DND-41 (cell line): ENCODE measurements at regions not wholly inside any gene's neighbourhood (a gene's known extent, or its start where the extent isn't known, plus 50 kb on each side); places are given as distances from the start of the nearest gene placed in this dataset.

Source experiments
- ATAC-seq: fragments of 200-7000 bp; cut with Tn5 transposase; 3 replicates; pipeline ENCODE4 v1.9.1; 2021; ENCODE audit warnings: low read depth; ENCODE audit not compliant: insufficient read depth
- DNase-seq: peaks from one replicate; pipeline ENCODE4 v3.0.0-alpha.2; 2020
- H2AFZ ChIP-seq: 2 replicates; pipeline ENCODE4 v1.6.0; 2012; ENCODE audit warnings: low read depth, low read length
- H3K27ac ChIP-seq: 2 replicates; pipeline ENCODE4 v1.5.1; 2012; ENCODE audit warnings: low read length, inconsistent platforms
- H3K27me3 ChIP-seq: fragments of 200-600 bp; sonication (generic); 2 replicates; pipeline ENCODE4 v1.6.0; 2012; ENCODE audit warnings: low read length, mild to moderate bottlenecking, inconsistent platforms; ENCODE audit not compliant: insufficient read depth, poor library complexity
- H3K36me3 ChIP-seq: 2 replicates; pipeline ENCODE4 v1.5.1; 2012; ENCODE audit warnings: low read length, inconsistent platforms; ENCODE audit not compliant: insufficient read depth
- H3K4me1 ChIP-seq: 2 replicates; pipeline ENCODE4 v1.5.1; 2012; ENCODE audit warnings: mild to moderate bottlenecking, low read length; ENCODE audit not compliant: insufficient read depth
- H3K4me2 ChIP-seq: 2 replicates; pipeline ENCODE4 v1.6.0; 2012; ENCODE audit warnings: mild to moderate bottlenecking, moderate library complexity, low read length, inconsistent platforms; ENCODE audit not compliant: insufficient read depth
- H3K4me3 ChIP-seq, 2 experiments: fragments of 200-600 bp in 1 of 2; shearing (Covaris generic) in 1 of 2; 2 replicates each; pipeline ENCODE4 v1.5.1; 2012 to 2016; ENCODE audit warnings: inconsistent platforms in 2 of 2, low read length in 2 of 2, mild to moderate bottlenecking in 2 of 2, low read depth in 1 of 2, moderate library complexity in 1 of 2
- H3K79me2 ChIP-seq: 2 replicates; pipeline ENCODE4 v1.6.0; 2012; ENCODE audit warnings: low read length, inconsistent platforms; ENCODE audit not compliant: insufficient read depth
- H3K9ac ChIP-seq: 2 replicates; pipeline ENCODE4 v1.6.0; 2012; ENCODE audit warnings: low read depth, mild to moderate bottlenecking, inconsistent platforms, low read length, moderate library complexity
- H3K9me3 ChIP-seq: 2 replicates; pipeline ENCODE4 v1.5.1; 2012; ENCODE audit warnings: low read length, moderate library complexity, mild to moderate bottlenecking, inconsistent platforms; ENCODE audit not compliant: insufficient read depth, severe bottlenecking
- H4K20me1 ChIP-seq: 2 replicates; pipeline ENCODE4 v1.6.0; 2012; ENCODE audit warnings: low read length; ENCODE audit not compliant: insufficient read depth
- EZH2 ChIP-seq: IDR thresholded peaks from 3 replicates; pipeline ENCODE4 v1.6.1; 2012; ENCODE audit warnings: borderline replicate concordance, low read depth, mild to moderate bottlenecking, moderate library complexity, low read length, inconsistent platforms; ENCODE audit not compliant: severe bottlenecking
- TF ChIP-seq, protein P1 (sequence below): IDR thresholded peaks from 2 replicates; pipeline ENCODE4 v1.5.1; 2012; ENCODE audit warnings: borderline replicate concordance, low read length, moderate library complexity, mild to moderate bottlenecking; ENCODE audit not compliant: poor library complexity, severe bottlenecking; ENCODE audit errors: extremely low read depth

DNA sequence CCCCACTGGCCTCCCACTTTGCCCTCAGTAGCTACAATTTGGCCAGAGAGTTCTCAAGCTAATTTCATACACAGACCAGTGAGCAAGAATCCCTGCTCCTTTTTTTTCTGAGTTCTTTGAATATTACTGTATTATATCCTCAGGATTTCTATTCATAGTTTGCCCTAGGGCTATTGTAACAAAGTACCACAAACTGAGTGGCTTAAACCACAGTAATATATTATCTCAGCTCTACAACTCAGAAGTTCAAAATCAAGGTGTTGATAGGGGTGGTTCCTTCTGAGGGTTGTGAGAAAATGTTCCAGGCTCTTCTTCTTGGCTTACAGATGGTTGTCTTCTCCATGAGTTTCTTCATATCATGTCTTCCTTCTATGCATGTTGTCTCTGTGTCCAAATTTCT, 289.4 kb upstream of the ESRRG start:
- no peak overlapping the region for H3K4me3 ChIP-seq
- no peak overlapping the region for H3K27ac ChIP-seq
- TF ChIP-seq, protein P1, sequence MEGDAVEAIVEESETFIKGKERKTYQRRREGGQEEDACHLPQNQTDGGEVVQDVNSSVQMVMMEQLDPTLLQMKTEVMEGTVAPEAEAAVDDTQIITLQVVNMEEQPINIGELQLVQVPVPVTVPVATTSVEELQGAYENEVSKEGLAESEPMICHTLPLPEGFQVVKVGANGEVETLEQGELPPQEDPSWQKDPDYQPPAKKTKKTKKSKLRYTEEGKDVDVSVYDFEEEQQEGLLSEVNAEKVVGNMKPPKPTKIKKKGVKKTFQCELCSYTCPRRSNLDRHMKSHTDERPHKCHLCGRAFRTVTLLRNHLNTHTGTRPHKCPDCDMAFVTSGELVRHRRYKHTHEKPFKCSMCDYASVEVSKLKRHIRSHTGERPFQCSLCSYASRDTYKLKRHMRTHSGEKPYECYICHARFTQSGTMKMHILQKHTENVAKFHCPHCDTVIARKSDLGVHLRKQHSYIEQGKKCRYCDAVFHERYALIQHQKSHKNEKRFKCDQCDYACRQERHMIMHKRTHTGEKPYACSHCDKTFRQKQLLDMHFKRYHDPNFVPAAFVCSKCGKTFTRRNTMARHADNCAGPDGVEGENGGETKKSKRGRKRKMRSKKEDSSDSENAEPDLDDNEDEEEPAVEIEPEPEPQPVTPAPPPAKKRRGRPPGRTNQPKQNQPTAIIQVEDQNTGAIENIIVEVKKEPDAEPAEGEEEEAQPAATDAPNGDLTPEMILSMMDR: no peak
- no peak for TF ChIP-seq EZH2
- ATAC-seq (no peak), DNase-seq (no peak)
- no peaks in the 10 kb centered on the region for H3K27me3 ChIP-seq
- H3K79me2 ChIP-seq: no peaks in the 10 kb centered on the region
- H2AFZ ChIP-seq: no peak overlapping the region
- no peaks in the 10 kb centered on the region for H3K36me3 ChIP-seq
- no peaks in the 10 kb centered on the region for H3K9me3 ChIP-seq
- H3K9ac ChIP-seq: no peak overlapping the region
- no peaks in the 10 kb centered on the region for H4K20me1 ChIP-seq
- no peak overlapping the region for H3K4me2 ChIP-seq
- H3K4me1 ChIP-seq: no peaks in the 10 kb centered on the region

DNA sequence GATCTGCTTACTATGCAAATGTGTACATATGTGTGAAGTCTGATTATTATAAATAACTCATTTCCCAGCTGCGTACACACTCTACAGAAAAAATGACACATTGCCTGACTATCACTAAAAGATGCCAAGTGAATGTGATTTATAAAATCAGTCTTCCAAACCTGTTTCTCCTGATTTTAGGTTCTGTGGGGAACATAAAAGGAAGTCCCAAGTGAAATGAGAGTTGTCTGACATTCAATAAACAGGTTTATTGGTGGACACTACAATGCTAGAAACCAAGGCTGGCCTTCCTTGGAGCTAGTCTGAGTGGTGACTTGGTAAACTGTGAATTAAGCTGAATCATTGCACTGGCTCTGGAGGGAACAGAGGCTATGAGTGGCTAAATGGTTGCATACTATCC, 287.9 kb upstream of the ESRRG start:
- Histone ChIP-seq H3K4me1 (no peaks in the 10 kb centered on the region), H3K27me3 (no peaks in the 10 kb centered on the region), H3K79me2 (no peaks in the 10 kb centered on the region), H3K27ac (no peak overlapping the region), H2AFZ (no peak overlapping the region), H3K9me3 (no peaks in the 10 kb centered on the region), H3K36me3 (no peaks in the 10 kb centered on the region), H3K4me2 (no peak overlapping the region), H3K4me3 (no peak overlapping the region), H3K9ac (no peak overlapping the region), H4K20me1 (no peaks in the 10 kb centered on the region)
- no peak for ATAC-seq
- TF ChIP-seq, protein P1: no peak
- no peak for TF ChIP-seq EZH2
- DNase-seq: no peak

DNA sequence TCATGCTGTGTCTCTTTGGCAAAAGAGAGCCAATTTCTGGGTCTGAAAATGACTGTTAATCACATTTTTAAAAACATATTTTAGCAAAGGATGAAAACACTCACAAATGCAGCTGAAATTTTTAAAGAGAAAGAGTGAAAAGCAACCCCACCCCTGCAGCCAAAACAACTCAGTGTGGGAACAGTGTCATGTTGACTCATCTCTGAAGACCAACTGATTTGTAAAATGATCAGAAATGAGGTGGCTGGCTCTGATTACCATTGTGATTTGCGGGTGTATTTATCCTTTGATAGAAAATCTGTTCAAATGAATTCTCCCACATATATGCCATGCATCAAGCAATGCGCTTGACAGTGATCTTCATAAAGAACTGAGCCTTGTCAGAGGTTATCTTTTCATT, 287.0 kb upstream of the ESRRG start:
- Histone ChIP-seq H4K20me1 (no peaks in the 10 kb centered on the region), H3K9me3 (no peaks in the 10 kb centered on the region), H3K4me2 (no peak overlapping the region), H3K36me3 (no peaks in the 10 kb centered on the region), H3K4me3 (no peak overlapping the region), H3K27me3 (no peaks in the 10 kb centered on the region), H3K4me1 (no peaks in the 10 kb centered on the region), H3K79me2 (no peaks in the 10 kb centered on the region), H2AFZ (no peak overlapping the region), H3K9ac (no peak overlapping the region), H3K27ac (no peak overlapping the region)
- TF ChIP-seq EZH2: no peak
- TF ChIP-seq, protein P1: no peak
- ATAC-seq (no peak), DNase-seq (no peak)

DNA sequence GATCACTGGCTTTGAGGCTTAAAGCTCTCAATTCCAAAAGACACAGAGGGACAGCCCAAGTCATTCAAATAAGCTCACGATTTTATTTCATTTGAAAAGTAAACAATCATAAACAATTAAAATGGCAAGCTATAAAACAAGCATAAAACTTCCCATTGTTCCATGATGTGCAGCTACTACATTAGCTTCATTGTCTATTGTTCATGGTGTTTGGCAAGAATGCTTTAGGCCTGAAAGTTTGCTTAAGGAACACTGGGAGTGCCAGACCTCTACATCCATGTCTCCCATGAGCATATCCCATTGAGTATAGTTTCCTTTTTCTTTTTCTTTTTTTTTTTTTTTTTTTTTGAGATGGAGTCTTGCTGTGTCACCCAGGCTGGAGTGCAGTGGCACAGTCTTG, 286.1 kb upstream of the ESRRG start:
- no peak overlapping the region for H3K27ac ChIP-seq
- H4K20me1 ChIP-seq: no peaks in the 10 kb centered on the region
- H2AFZ ChIP-seq: no peak overlapping the region
- no peaks in the 10 kb centered on the region for H3K27me3 ChIP-seq
- no peaks in the 10 kb centered on the region for H3K79me2 ChIP-seq
- TF ChIP-seq EZH2: no peak
- TF ChIP-seq, protein P1: no peak
- no peak overlapping the region for H3K4me3 ChIP-seq
- ATAC-seq (no peak), DNase-seq (no peak)
- no peak overlapping the region for H3K9ac ChIP-seq
- no peaks in the 10 kb centered on the region for H3K4me1 ChIP-seq
- H3K36me3 ChIP-seq: no peaks in the 10 kb centered on the region
- H3K4me2 ChIP-seq: no peak overlapping the region
- H3K9me3 ChIP-seq: no peaks in the 10 kb centered on the region
